K562 (cell line): ENCODE measurements at regions not wholly inside any gene's neighbourhood (a gene's known extent, or its start where the extent isn't known, plus 50 kb on each side); places are given as distances from the start of the nearest gene placed in this dataset.

Experiments
- ATAC-seq: fragments of 200-7000 bp; cut with Tn5 transposase; 3 replicates; pipeline ENCODE4 v1.9.1; 2020; ENCODE audit warnings: moderate library complexity
- BruUV-seq: library from RNA; stranded (reverse); fragments of 400-500 nt; replicated peaks from 2 replicates; lab custom pipeline; 2021; lab: Mats Ljungman, UMichigan
- CTCF ChIA-PET: fragments of 300-600 bp; formaldehyde crosslinking; extraction: SDS; loops from one replicate; lab custom pipeline; 2021; ENCODE audit warnings: low intra/inter-chr PET ratio; lab: Yijun Ruan, JAX
- POLR2A ChIA-PET: fragments of 300-600, 350-650 bp; sonication (Branson Sonifier 250); formaldehyde crosslinking; extraction: SDS; loops from one replicate; lab custom pipeline; 2021; ENCODE audit warnings: antibody characterized with exemption, inconsistent platforms; lab: Yijun Ruan, JAX
- DNase-seq, 4 experiments: peaks; one replicate each; pipeline versions ENCODE4 v3.0.0 to v3.0.0-alpha.2; 2011 to 2018; ENCODE audit warnings: low spot score in 3 of 4, mixed read lengths in 3 of 4; ENCODE audit errors: extremely low read depth in 1 of 4
- FAIRE-seq: peaks from 2 replicates; lab custom pipeline; 2011; peaks lifted over from hg19 to GRCh38; lab: Jason Lieb, UNC
- H2AFZ ChIP-seq: 2 replicates; pipeline ENCODE4 v1.6.0; 2011; ENCODE audit warnings: low read depth, low read length, control low read depth, inconsistent platforms
- H3K27ac ChIP-seq: fragments of 200-600 bp; 3 replicates; pipeline ENCODE4 v1.8.0; 2011; ENCODE audit warnings: low read depth, mild to moderate bottlenecking, control low read depth, inconsistent platforms, low read length, moderate library complexity, mixed read lengths; ENCODE audit errors: extremely low read depth
- H3K27me3 ChIP-seq, 2 experiments: fragments of 300-600 bp in 1 of 2; 2 replicates in 1 of 2; 3 replicates in 1 of 2; pipeline versions ENCODE4 v1.6.0 to v1.8.0; 2011; ENCODE audit warnings: inconsistent platforms in 2 of 2, low read length in 2 of 2, mild to moderate bottlenecking in 1 of 2, mixed read lengths in 1 of 2, moderate library complexity in 1 of 2; ENCODE audit not compliant: control insufficient read depth in 2 of 2, insufficient read depth in 2 of 2
- H3K36me3 ChIP-seq: fragments of 300-600 bp; 3 replicates; pipeline ENCODE4 v1.8.0; 2011; ENCODE audit warnings: mild to moderate bottlenecking, low read length, inconsistent platforms; ENCODE audit not compliant: control insufficient read depth, insufficient read depth
- H3K4me1 ChIP-seq, 2 experiments: fragments of 200-600 bp in 1 of 2; replicated peaks in 1 of 2; 2 replicates in 1 of 2; 3 replicates in 1 of 2; pipeline versions ENCODE4 v1.5.1 to v1.8.0; 2011; ENCODE audit warnings: inconsistent platforms in 2 of 2, low read length in 2 of 2, mild to moderate bottlenecking in 1 of 2, mixed read lengths in 1 of 2, moderate library complexity in 1 of 2; ENCODE audit not compliant: control insufficient read depth in 2 of 2, insufficient read depth in 2 of 2
- H3K4me2 ChIP-seq: 2 replicates; pipeline ENCODE4 v1.6.1; 2011; ENCODE audit warnings: low read length, control low read depth, inconsistent platforms, mixed read lengths; ENCODE audit not compliant: insufficient read depth
- H3K4me3 ChIP-seq: fragments of 200-600 bp; sonication (generic), shearing (Covaris generic); 2 replicates; pipeline ENCODE4 v1.5.1; 2016; ENCODE audit warnings: control low read depth, inconsistent platforms
- H3K79me2 ChIP-seq: fragments of 200-600 bp; 3 replicates; pipeline ENCODE4 v1.8.0; 2011; ENCODE audit warnings: low read length, inconsistent platforms; ENCODE audit not compliant: control insufficient read depth, insufficient read depth
- H3K9ac ChIP-seq, 2 experiments: 2 replicates each; pipeline versions ENCODE4 v1.6.0 to v1.6.1; 2011; ENCODE audit warnings: low read depth in 2 of 2, low read length in 2 of 2, control low read depth in 1 of 2, inconsistent platforms in 1 of 2, mild to moderate bottlenecking in 1 of 2, mixed read lengths in 1 of 2; ENCODE audit not compliant: insufficient read depth in 1 of 2
- H3K9me1 ChIP-seq: one replicate; pipeline ENCODE4 v1.6.0; 2011; ENCODE audit warnings: inconsistent platforms, mild to moderate bottlenecking, low read length, moderate library complexity; ENCODE audit not compliant: control insufficient read depth, insufficient read depth
- H3K9me3 ChIP-seq: replicated peaks from 2 replicates; pipeline ENCODE4 v1.5.1; 2011; ENCODE audit warnings: low read depth, low read length, inconsistent platforms; ENCODE audit not compliant: control insufficient read depth, insufficient read depth
- H4K20me1 ChIP-seq: replicated peaks from 2 replicates; pipeline ENCODE4 v1.6.1; 2011; ENCODE audit warnings: low read length, inconsistent platforms, mixed read lengths; ENCODE audit not compliant: control insufficient read depth, insufficient read depth
- CUX1 ChIP-seq: fragments of 200-800 bp; sonication (Bioruptor generic); IDR thresholded peaks from 2 replicates; pipeline ENCODE4 v1.6.1; 2016; ENCODE audit warnings: missing genetic modification characterization, missing compliant biosample characterization
- HIVEP1 ChIP-seq: fragments of 250-450 bp; sonication (Bioruptor Pico); IDR thresholded peaks from 2 replicates; pipeline ENCODE4 v1.4.0; 2020; ENCODE audit warnings: mild to moderate bottlenecking
- KLF13 ChIP-seq: fragments of 450-650 bp; IDR thresholded peaks from 2 replicates; pipeline ENCODE4 v1.6.1; 2016; ENCODE audit warnings: missing genetic modification characterization, low read depth, mild to moderate bottlenecking, missing compliant biosample characterization, moderate library complexity, borderline replicate concordance
- WGBS: fragments of 100-300 bp; shearing (Covaris generic); methylation state at CpG from one replicate; pipeline ENCODE4 v1.1.6; 2016; ENCODE audit warnings: low coverage, mixed read lengths; ENCODE audit not compliant: insufficient coverage; ENCODE audit errors: missing lambda C conversion rate; 5-methylcytosine and 5-hydroxymethylcytosine counted together
- in situ Hi-C: fragments of 300-500 bp; cut with MboI; formaldehyde crosslinking; loops from 4 replicates; pipeline ENCODE4 v1.15.0; 2018; ENCODE audit warnings: inconsistent platforms, mixed read lengths
- intact Hi-C: fragments of 100-400 bp; cut with micrococcal nuclease; formaldehyde crosslinking; loops from 2 replicates; pipeline ENCODE4 v1.14.2; 2022

GRCh38 chr10:132997517-132998265 lies 55.3 kb upstream of the CFAP46 start:
- no peaks in the 10 kb centered on the region for H3K9me3 ChIP-seq
- TF ChIP-seq KLF13 = no peak
- peaks cover 6 to 53% of the 10 kb centered on the region in 2 experiments for H3K27me3 ChIP-seq
- POLR2A ChIA-PET = no interaction called here
- intact Hi-C loops = no loop called here
- no peaks in the 10 kb centered on the region for H4K20me1 ChIP-seq
- CTCF ChIA-PET = no interaction called here
- BruUV-seq = no TSS peak
- FAIRE-seq (no peak), DNase-seq (no peak), ATAC-seq (no peak)
- H3K36me3 ChIP-seq = no peaks in the 10 kb centered on the region
- no peaks in the 10 kb centered on the region for H3K79me2 ChIP-seq
- no peaks in the 10 kb centered on the region for H3K9me1 ChIP-seq
- no peak overlapping the region for H3K27ac ChIP-seq
- H3K9ac ChIP-seq = no peak overlapping the region
- WGBS = 1% methylated on average over 21 of the region's 22 CpGs
- in situ Hi-C loops = no loop called here
- H3K4me3 ChIP-seq = no peak overlapping the region
- no peak overlapping the region for H2AFZ ChIP-seq
- no peaks in the 10 kb centered on the region; a peak in 1 of 5 replicates for H3K4me1 ChIP-seq
- H3K4me2 ChIP-seq = no peak overlapping the region

GRCh38 chr10:132996603-132997343 lies 54.4 kb upstream of the CFAP46 start:
- POLR2A ChIA-PET = no interaction called here
- peaks cover 6 to 54% of the 10 kb centered on the region in 2 experiments for H3K27me3 ChIP-seq
- no peaks in the 10 kb centered on the region for H3K79me2 ChIP-seq
- 2% methylated on average over 22 of the region's 27 CpGs for WGBS
- no peaks in the 10 kb centered on the region for H3K36me3 ChIP-seq
- no peak overlapping the region for H3K9ac ChIP-seq
- CTCF ChIA-PET = no interaction called here
- no peak overlapping the region for H3K4me2 ChIP-seq
- intact Hi-C loops (no loop called here), in situ Hi-C loops (no loop called here)
- DNase-seq = no peak
- FAIRE-seq = no peak
- no peak for ATAC-seq
- no peak overlapping the region for H3K27ac ChIP-seq
- BruUV-seq = no TSS peak
- H3K9me3 ChIP-seq = no peaks in the 10 kb centered on the region
- TF ChIP-seq HIVEP1 (CRISPR knock-in tag) (no peak), CUX1 (CRISPR knock-in tag) (no peak)
- no peak overlapping the region for H2AFZ ChIP-seq
- H4K20me1 ChIP-seq = no peaks in the 10 kb centered on the region
- no peaks in the 10 kb centered on the region; a peak in 1 of 5 replicates for H3K4me1 ChIP-seq
- no peak overlapping the region for H3K4me3 ChIP-seq
- no peaks in the 10 kb centered on the region for H3K9me1 ChIP-seq
